Thoracic aorta (tissue), 2 donors: ENCODE measurements at regions not wholly inside any gene's neighbourhood (a gene's known extent, or its start where the extent isn't known, plus 50 kb on each side); places are given as distances from the start of the nearest gene placed in this dataset.

Source experiments
- ATAC-seq: fragments of 150-250 bp; one replicate; pipeline ENCODE4 v1.8.0; 2017; ENCODE audit warnings: low read depth; ENCODE audit not compliant: insufficient number of reproducible peaks, low FRiP score
- DNase-seq: peaks from one replicate; pipeline ENCODE4 v3.0.0-alpha.2; 2020; ENCODE audit warnings: low spot score
- H3K27ac ChIP-seq, 2 donors: fragments of 200-600 bp; sonication (generic); 1 replicate in 1 of 2; 2 replicates in 1 of 2; pipeline ENCODE4 v1.5.1; 2016; ENCODE audit warnings: mild to moderate bottlenecking in 2 of 2, moderate library complexity in 2 of 2
- H3K27me3 ChIP-seq: fragments of 200-600 bp; sonication (generic); replicated peaks from 2 replicates; pipeline ENCODE4 v1.6.0; 2016; ENCODE audit warnings: mild to moderate bottlenecking; ENCODE audit not compliant: insufficient read depth
- H3K36me3 ChIP-seq: fragments of 200-600 bp; sonication (generic); one replicate; pipeline ENCODE4 v1.5.1; 2016
- H3K4me1 ChIP-seq, 2 donors: fragments of 200-600 bp; sonication (generic); 1 replicate in 1 of 2; 2 replicates in 1 of 2; pipeline versions ENCODE4 v1.5.1 to v1.6.0; 2016; ENCODE audit warnings: low read depth in 2 of 2, mild to moderate bottlenecking in 1 of 2; ENCODE audit not compliant: control insufficient read depth in 1 of 2
- H3K4me3 ChIP-seq: fragments of 200-600 bp; sonication (generic); 2 replicates; pipeline ENCODE4 v1.5.1; 2016; ENCODE audit warnings: mild to moderate bottlenecking
- H3K9me3 ChIP-seq: fragments of 200-600 bp; sonication (generic); 2 replicates; pipeline ENCODE4 v1.5.1; 2016
- TF ChIP-seq, protein P1 (sequence below): fragments of 200-600 bp; sonication (generic); IDR thresholded peaks from one replicate; pipeline ENCODE4 v1.5.1; 2019; ENCODE audit warnings: antibody characterized with exemption

DNA sequence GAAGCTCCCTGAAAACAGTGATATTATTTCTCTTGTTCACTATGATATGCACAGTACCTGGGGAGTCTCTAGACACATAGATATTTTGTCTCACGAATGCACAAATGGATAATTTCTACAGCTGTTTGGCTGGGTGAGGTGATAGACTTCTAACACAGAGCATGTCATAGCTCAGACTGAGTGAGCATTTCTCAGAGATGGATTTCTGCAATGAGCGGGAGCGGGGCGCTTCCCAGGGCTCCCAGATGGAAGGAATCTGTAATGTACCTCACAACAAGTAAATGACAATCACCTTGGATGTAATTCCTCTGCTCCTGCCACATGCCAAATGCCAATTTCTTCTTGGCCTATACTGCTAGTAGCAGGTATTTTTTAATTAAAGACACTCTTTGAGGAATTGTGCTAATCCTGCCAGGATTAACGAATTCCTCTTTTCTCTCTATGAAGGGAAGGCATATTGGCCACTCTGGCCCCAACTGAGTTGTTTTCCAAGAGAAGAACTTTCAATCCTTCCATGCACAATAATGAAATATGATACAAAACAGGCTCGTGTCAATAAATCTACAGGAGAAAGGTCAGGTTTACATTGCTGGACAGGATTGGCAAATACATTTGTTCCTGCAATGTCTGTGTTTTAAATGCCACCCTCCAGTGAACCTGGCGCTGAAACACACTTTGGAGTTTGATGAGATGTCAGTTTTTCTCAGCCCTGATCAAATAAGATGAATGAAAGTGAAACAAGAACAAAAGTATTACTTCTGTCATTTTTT is 185.3 kb downstream of the CBLN1 start:
- Histone ChIP-seq H3K27ac (no peak overlapping the region), H3K36me3 (no peaks in the 10 kb centered on the region), H3K9me3 (no peaks in the 10 kb centered on the region), H3K4me3 (no peak overlapping the region), H3K27me3 (no peaks in the 10 kb centered on the region), H3K4me1 (no peaks in the 10 kb centered on the region)
- DNase-seq (no peak), ATAC-seq (no peak)
- TF ChIP-seq, protein P1, sequence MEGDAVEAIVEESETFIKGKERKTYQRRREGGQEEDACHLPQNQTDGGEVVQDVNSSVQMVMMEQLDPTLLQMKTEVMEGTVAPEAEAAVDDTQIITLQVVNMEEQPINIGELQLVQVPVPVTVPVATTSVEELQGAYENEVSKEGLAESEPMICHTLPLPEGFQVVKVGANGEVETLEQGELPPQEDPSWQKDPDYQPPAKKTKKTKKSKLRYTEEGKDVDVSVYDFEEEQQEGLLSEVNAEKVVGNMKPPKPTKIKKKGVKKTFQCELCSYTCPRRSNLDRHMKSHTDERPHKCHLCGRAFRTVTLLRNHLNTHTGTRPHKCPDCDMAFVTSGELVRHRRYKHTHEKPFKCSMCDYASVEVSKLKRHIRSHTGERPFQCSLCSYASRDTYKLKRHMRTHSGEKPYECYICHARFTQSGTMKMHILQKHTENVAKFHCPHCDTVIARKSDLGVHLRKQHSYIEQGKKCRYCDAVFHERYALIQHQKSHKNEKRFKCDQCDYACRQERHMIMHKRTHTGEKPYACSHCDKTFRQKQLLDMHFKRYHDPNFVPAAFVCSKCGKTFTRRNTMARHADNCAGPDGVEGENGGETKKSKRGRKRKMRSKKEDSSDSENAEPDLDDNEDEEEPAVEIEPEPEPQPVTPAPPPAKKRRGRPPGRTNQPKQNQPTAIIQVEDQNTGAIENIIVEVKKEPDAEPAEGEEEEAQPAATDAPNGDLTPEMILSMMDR: no peak

DNA sequence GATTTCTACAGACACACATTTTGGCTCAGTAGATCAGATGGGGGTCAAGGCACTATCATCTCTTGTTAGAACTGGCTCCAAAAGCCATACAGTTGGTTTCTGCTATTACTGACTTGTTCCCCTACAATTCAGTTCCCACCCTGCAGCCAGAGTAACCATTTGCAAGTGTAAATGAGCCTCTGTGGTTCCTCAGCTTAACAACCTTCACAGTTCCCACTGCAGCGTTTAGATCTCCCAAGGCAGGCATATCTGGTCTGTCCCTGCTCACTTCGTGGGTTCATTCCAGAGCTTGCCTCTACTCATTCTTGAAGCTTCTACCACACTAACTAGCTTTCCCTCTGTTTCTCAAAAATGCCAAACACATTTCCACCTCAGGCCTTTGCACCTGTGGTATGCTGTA is 186.1 kb downstream of the CBLN1 start:
- H3K27me3 ChIP-seq: no peaks in the 10 kb centered on the region
- H3K36me3 ChIP-seq: no peaks in the 10 kb centered on the region
- no peak overlapping the region for H3K27ac ChIP-seq
- H3K4me3 ChIP-seq: no peak overlapping the region
- DNase-seq: no peak
- no peaks in the 10 kb centered on the region for H3K9me3 ChIP-seq
- TF ChIP-seq, protein P1: no peak
- H3K4me1 ChIP-seq: no peaks in the 10 kb centered on the region
- ATAC-seq: no peak

DNA sequence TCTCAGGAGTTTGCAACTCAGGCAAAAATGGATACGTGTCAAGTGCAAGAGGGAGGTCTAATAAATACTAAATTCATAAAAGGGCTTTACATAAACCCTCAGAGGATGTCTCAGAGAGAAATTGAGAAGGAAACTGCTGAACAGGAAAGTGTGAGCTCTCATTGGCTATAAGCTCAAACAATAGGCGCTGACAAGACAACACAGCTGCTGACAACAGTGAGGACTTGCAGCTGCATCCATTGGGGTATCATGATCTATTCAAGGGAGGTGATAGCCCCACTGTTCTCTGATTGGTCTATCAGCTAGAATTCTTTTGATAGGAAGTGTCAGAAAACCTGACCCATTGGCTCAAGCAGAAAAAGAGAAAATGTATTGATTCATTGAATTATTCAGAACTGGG is 187.2 kb downstream of the CBLN1 start:
- no peaks in the 10 kb centered on the region for H3K27me3 ChIP-seq
- ATAC-seq (no peak), DNase-seq (no peak)
- no peaks in the 10 kb centered on the region for H3K4me1 ChIP-seq
- no peaks in the 10 kb centered on the region for H3K36me3 ChIP-seq
- TF ChIP-seq, protein P1: no peak
- no peak overlapping the region for H3K27ac ChIP-seq
- no peaks in the 10 kb centered on the region for H3K9me3 ChIP-seq
- no peak overlapping the region for H3K4me3 ChIP-seq

DNA sequence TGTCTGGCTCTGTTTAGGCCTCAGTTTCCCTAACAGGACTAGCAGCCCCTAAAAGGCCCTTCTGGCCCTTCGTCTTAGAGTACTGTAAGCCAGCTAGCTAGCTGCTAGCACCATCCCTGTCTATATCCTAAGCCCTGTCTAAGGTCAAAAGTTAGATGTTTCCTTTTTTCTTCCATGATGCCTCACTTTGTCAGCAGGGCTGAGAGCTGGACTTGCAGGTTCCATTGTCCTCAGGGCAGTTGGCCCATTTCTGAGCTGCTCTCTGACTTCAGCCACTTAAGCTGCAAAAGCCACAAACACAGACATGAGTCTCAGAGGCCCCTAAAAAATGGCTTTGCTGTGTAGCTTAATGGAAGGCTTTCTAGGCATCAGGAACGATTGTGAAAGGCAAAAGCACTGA is 187.7 kb downstream of the CBLN1 start:
- no peak for ATAC-seq

DNA sequence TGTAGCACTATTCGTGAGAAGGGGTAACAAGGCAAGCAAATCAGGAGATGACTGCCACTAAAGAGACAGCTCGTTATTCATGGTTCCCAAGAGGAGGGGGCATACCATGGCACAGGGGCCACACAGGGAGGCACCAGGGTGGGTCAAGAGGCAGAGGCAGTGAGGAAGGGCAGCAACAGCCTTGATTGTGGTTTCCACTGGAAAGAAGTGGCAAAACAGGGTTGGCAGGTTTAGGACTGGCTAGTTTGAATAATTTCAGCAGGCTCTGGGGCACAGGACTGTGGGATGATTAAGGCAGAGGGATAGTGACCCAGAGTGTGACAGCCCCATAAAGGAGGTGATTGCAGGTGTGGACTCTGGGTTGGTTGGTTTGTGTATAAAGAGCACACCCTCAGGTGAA is 188.9 kb downstream of the CBLN1 start:
- ATAC-seq: no peak
- Histone ChIP-seq H3K36me3 (no peaks in the 10 kb centered on the region), H3K4me1 (no peaks in the 10 kb centered on the region), H3K27ac (no peak overlapping the region), H3K27me3 (no peaks in the 10 kb centered on the region), H3K4me3 (no peak overlapping the region), H3K9me3 (no peaks in the 10 kb centered on the region)
- TF ChIP-seq, protein P1: no peak
- no peak for DNase-seq

More for the DNA sequence above, 187.7 kb downstream of the CBLN1 start:
- TF ChIP-seq, protein P1: no peak
- H3K36me3 ChIP-seq: no peaks in the 10 kb centered on the region
- no peaks in the 10 kb centered on the region for H3K4me1 ChIP-seq
- H3K9me3 ChIP-seq: no peaks in the 10 kb centered on the region
- H3K27ac ChIP-seq: no peak overlapping the region
- H3K4me3 ChIP-seq: no peak overlapping the region
- H3K27me3 ChIP-seq: no peaks in the 10 kb centered on the region
- no peak for DNase-seq
